Progenitor cell of endocrine pancreas (in vitro differentiated cells): ENCODE measurements at regions not wholly inside any gene's neighbourhood (a gene's known extent, or its start where the extent isn't known, plus 50 kb on each side); places are given as distances from the start of the nearest gene placed in this dataset.
"Not testable (repeated sequence)": the region's sequence is repeated elsewhere in the genome, so short reads cannot be mapped to it uniquely, and the experiment has no call there.

Experiments used
- DNase-seq: peaks from one replicate; pipeline ENCODE4 v3.0.0; 2021; ENCODE audit warnings: low spot score; ENCODE audit not compliant: unreplicated experiment
- H3K27ac Mint-ChIP-seq: 2 replicates; pipeline ENCODE4 v1.8.0; 2021; ENCODE audit warnings: mild to moderate bottlenecking, moderate library complexity, mixed read lengths
- H3K27me3 Mint-ChIP-seq: 2 replicates; pipeline ENCODE4 v1.8.0; 2021; ENCODE audit warnings: mixed read lengths
- H3K36me3 Mint-ChIP-seq: 2 replicates; pipeline ENCODE4 v1.8.0; 2022; ENCODE audit warnings: mixed read lengths; ENCODE audit not compliant: insufficient read depth
- H3K4me1 Mint-ChIP-seq: 2 replicates; pipeline ENCODE4 v1.8.0; 2021; ENCODE audit warnings: low read depth, mixed read lengths
- H3K4me3 Mint-ChIP-seq: 2 replicates; pipeline ENCODE4 v1.8.0; 2021; ENCODE audit warnings: low read depth, mild to moderate bottlenecking, moderate library complexity, mixed read lengths
- H3K9me3 Mint-ChIP-seq: 2 replicates; pipeline ENCODE4 v1.8.0; 2021; ENCODE audit warnings: low read depth, mixed read lengths
- CTCF ChIP-seq: fragments of 200-600 bp; sonication (generic); IDR thresholded peaks from one replicate; pipeline ENCODE4 v1.5.0; 2021; ENCODE audit warnings: antibody characterized with exemption, mild to moderate bottlenecking; ENCODE audit not compliant: unreplicated experiment

- TF ChIP-seq CTCF = no peak
- Mint-ChIP-seq H3K4me3 (no peak overlapping the region), H3K27me3 (peaks cover 30% of the 10 kb centered on the region), H3K36me3 (no peaks in the 10 kb centered on the region), H3K4me1 (no peaks in the 10 kb centered on the region), H3K9me3 (peaks cover 6% of the 10 kb centered on the region), H3K27ac (no peak overlapping the region)
- DNase-seq = no peak
Measured at GRCh38 chr5:1987471-1987870, 104.7 kb upstream of the IRX4 start.

GRCh38 chr5:1985781-1986180 lies 103.1 kb upstream of the IRX4 start:
- H3K4me1 Mint-ChIP-seq = no peaks in the 10 kb centered on the region
- H3K36me3 Mint-ChIP-seq = no peaks in the 10 kb centered on the region
- H3K9me3 Mint-ChIP-seq = peaks cover 6% of the 10 kb centered on the region
- DNase-seq = no peak
- no peak for TF ChIP-seq CTCF
- no peak overlapping the region for H3K4me3 Mint-ChIP-seq
- H3K27me3 Mint-ChIP-seq = peaks cover 20% of the 10 kb centered on the region
- H3K27ac Mint-ChIP-seq = no peak overlapping the region

GRCh38 chr5:1983919-1984695 lies 101.4 kb upstream of the IRX4 start:
- Mint-ChIP-seq H3K36me3 (no peaks in the 10 kb centered on the region), H3K27me3 (peaks cover 20% of the 10 kb centered on the region), H3K9me3 (no peaks in the 10 kb centered on the region), H3K4me3 (no peak overlapping the region), H3K27ac (no peak overlapping the region), H3K4me1 (no peaks in the 10 kb centered on the region)
- DNase-seq = no peak
- TF ChIP-seq CTCF = no peak

GRCh38 chr5:1983401-1983800 lies 100.7 kb upstream of the IRX4 start:
- no peak for DNase-seq

GRCh38 chr5:1982561-1982960 lies 99.8 kb upstream of the IRX4 start:
- H3K27me3 Mint-ChIP-seq = peaks cover 19% of the 10 kb centered on the region
- not testable (repeated sequence) for H3K4me1 Mint-ChIP-seq, H3K9me3 Mint-ChIP-seq, H3K27ac Mint-ChIP-seq, H3K4me3 Mint-ChIP-seq, DNase-seq, H3K36me3 Mint-ChIP-seq

More at GRCh38 chr5:1983401-1983800, 100.7 kb upstream of the IRX4 start:
- no peak for TF ChIP-seq CTCF
- no peak overlapping the region for H3K27ac Mint-ChIP-seq
- peaks cover 4% of the 10 kb centered on the region for H3K9me3 Mint-ChIP-seq
- H3K36me3 Mint-ChIP-seq = no peaks in the 10 kb centered on the region
- no peak overlapping the region for H3K4me3 Mint-ChIP-seq
- no peaks in the 10 kb centered on the region for H3K4me1 Mint-ChIP-seq
- peaks cover 21% of the 10 kb centered on the region for H3K27me3 Mint-ChIP-seq
